Sigmoid colon (tissue), 4 donors: ENCODE measurements at regions not wholly inside any gene's neighbourhood (a gene's known extent, or its start where the extent isn't known, plus 50 kb on each side); places are given as distances from the start of the nearest gene placed in this dataset.

Source experiments
- EP300 ChIP-seq, 4 donors: sonication (generic); formaldehyde crosslinking; IDR thresholded peaks; one replicate each; pipeline ENCODE4 v1.6.1; 2017; ENCODE audit warnings: antibody characterized with exemption in 4 of 4
- POLR2A ChIP-seq, 2 donors: fragments of 450-650 bp; IDR thresholded peaks; one replicate each; pipeline ENCODE4 v1.6.1; 2016; ENCODE audit warnings: antibody characterized with exemption in 2 of 2, mild to moderate bottlenecking in 2 of 2, moderate library complexity in 2 of 2
- POLR2AphosphoS5 ChIP-seq, 4 donors: sonication (generic); formaldehyde crosslinking; IDR thresholded peaks; one replicate each; pipeline ENCODE4 v1.6.1; 2017; ENCODE audit warnings: antibody characterized with exemption in 4 of 4
- TF ChIP-seq, protein P1 (sequence below), 4 experiments: fragments of 450-650 bp in 3 of 4; fragments of 200-600 bp in 1 of 4; IDR thresholded peaks; one replicate each; pipeline ENCODE4 v1.5.1; 2016 to 2019; ENCODE audit warnings: antibody characterized with exemption in 4 of 4, mild to moderate bottlenecking in 3 of 4, moderate library complexity in 2 of 4

GRCh38 chr7:80309377-80309776 lies 174.7 kb downstream of the GNAI1 start:
- TF ChIP-seq, protein P1, sequence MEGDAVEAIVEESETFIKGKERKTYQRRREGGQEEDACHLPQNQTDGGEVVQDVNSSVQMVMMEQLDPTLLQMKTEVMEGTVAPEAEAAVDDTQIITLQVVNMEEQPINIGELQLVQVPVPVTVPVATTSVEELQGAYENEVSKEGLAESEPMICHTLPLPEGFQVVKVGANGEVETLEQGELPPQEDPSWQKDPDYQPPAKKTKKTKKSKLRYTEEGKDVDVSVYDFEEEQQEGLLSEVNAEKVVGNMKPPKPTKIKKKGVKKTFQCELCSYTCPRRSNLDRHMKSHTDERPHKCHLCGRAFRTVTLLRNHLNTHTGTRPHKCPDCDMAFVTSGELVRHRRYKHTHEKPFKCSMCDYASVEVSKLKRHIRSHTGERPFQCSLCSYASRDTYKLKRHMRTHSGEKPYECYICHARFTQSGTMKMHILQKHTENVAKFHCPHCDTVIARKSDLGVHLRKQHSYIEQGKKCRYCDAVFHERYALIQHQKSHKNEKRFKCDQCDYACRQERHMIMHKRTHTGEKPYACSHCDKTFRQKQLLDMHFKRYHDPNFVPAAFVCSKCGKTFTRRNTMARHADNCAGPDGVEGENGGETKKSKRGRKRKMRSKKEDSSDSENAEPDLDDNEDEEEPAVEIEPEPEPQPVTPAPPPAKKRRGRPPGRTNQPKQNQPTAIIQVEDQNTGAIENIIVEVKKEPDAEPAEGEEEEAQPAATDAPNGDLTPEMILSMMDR (IDR thresholded peaks at IDR 0.05), result no peak
- TF ChIP-seq POLR2AphosphoS5 (IDR thresholded peaks at IDR 0.05) (no peak), POLR2A (IDR thresholded peaks at IDR 0.05) (no peak), EP300 (IDR thresholded peaks at IDR 0.05) (no peak)
